IMR-90 (cell line): ENCODE measurements at regions not wholly inside any gene's neighbourhood (a gene's known extent, or its start where the extent isn't known, plus 50 kb on each side); places are given as distances from the start of the nearest gene placed in this dataset.

Source experiments
- ATAC-seq: fragments of 200-7000 bp; cut with Tn5 transposase; 2 replicates; pipeline ENCODE4 v1.9.1; 2020; ENCODE audit warnings: low read depth, mild to moderate bottlenecking, moderate library complexity
- BruUV-seq: library from RNA; stranded (reverse); fragments of 400-500 nt; replicated peaks from 2 replicates; lab custom pipeline; 2021; lab: Mats Ljungman, UMichigan
- CTCF ChIA-PET: fragments of 300-600 bp; formaldehyde crosslinking; extraction: SDS; loops from one replicate; lab custom pipeline; 2021; ENCODE audit warnings: antibody characterized with exemption; lab: Yijun Ruan, JAX
- POLR2A ChIA-PET: fragments of 300-600 bp; sonication (Branson Sonifier 250); formaldehyde crosslinking; loops from one replicate; lab custom pipeline; 2022; ENCODE audit warnings: antibody characterized with exemption; ENCODE audit not compliant: unreplicated experiment; lab: Charles Lee
- DNase-seq: peaks from one replicate; pipeline ENCODE4 v3.0.0; 2013
- H2AFZ ChIP-seq: replicated peaks from 2 replicates; pipeline ENCODE3; 2013; ENCODE audit warnings: low read length, mild to moderate bottlenecking; ENCODE audit not compliant: poor library complexity
- H2AK5ac ChIP-seq: 2 replicates; pipeline ENCODE4 v1.6.1; 2013; ENCODE audit warnings: low read depth, low read length, inconsistent platforms
- H2AK9ac ChIP-seq: replicated peaks from 2 replicates; pipeline ENCODE3; 2013; ENCODE audit warnings: mild to moderate bottlenecking, low read depth, low read length, moderate library complexity; ENCODE audit not compliant: poor library complexity
- H2BK120ac ChIP-seq: 2 replicates; pipeline ENCODE4 v1.6.1; 2013; ENCODE audit warnings: low read depth, low read length, inconsistent platforms
- H2BK15ac ChIP-seq: 3 replicates; pipeline ENCODE4 v1.6.1; 2013; ENCODE audit warnings: low read depth, low read length, inconsistent platforms
- H2BK20ac ChIP-seq: 2 replicates; pipeline ENCODE4 v1.6.1; 2013; ENCODE audit warnings: low read depth, mild to moderate bottlenecking, inconsistent platforms, low read length, moderate library complexity
- H2BK5ac ChIP-seq: 2 replicates; pipeline ENCODE4 v1.6.1; 2013; ENCODE audit warnings: mild to moderate bottlenecking, low read depth, low read length, inconsistent platforms; ENCODE audit not compliant: poor library complexity, severe bottlenecking
- H3K14ac ChIP-seq: replicated peaks from 2 replicates; pipeline ENCODE4 v1.6.1; 2013; ENCODE audit warnings: low read depth, low read length, inconsistent platforms
- H3K18ac ChIP-seq: 2 replicates; pipeline ENCODE4 v1.6.1; 2013; ENCODE audit warnings: low read depth, low read length, control low read depth
- H3K23ac ChIP-seq: 2 replicates; pipeline ENCODE4 v1.6.1; 2013; ENCODE audit warnings: low read depth, low read length, inconsistent platforms
- H3K27ac ChIP-seq: 2 replicates; pipeline ENCODE4 v1.5.1; 2013; ENCODE audit warnings: mild to moderate bottlenecking, control low read depth, low read length; ENCODE audit not compliant: insufficient read depth
- H3K27me3 ChIP-seq: 2 replicates; pipeline ENCODE4 v1.6.1; 2013; ENCODE audit warnings: low read length; ENCODE audit not compliant: control insufficient read depth, insufficient read depth
- H3K36me3 ChIP-seq: 2 replicates; pipeline ENCODE4 v1.6.1; 2013; ENCODE audit warnings: low read length, mixed read lengths; ENCODE audit not compliant: control insufficient read depth, insufficient read depth
- H3K4ac ChIP-seq: 2 replicates; pipeline ENCODE4 v1.6.1; 2013; ENCODE audit warnings: low read depth, low read length, inconsistent platforms
- H3K4me1 ChIP-seq: 2 replicates; pipeline ENCODE4 v1.6.1; 2013; ENCODE audit warnings: low read length, mixed read lengths; ENCODE audit not compliant: control insufficient read depth, insufficient read depth
- H3K4me2 ChIP-seq: 2 replicates; pipeline ENCODE4 v1.6.1; 2013; ENCODE audit warnings: low read depth, mild to moderate bottlenecking, control low read depth, low read length, moderate library complexity
- H3K4me3 ChIP-seq: 2 replicates; pipeline ENCODE4 v1.5.1; 2013; ENCODE audit warnings: low read depth, mild to moderate bottlenecking, control low read depth, low read length, moderate library complexity; ENCODE audit not compliant: insufficient read depth
- H3K56ac ChIP-seq: 2 replicates; pipeline ENCODE4 v1.6.1; 2013; ENCODE audit warnings: low read length, inconsistent platforms; ENCODE audit not compliant: insufficient read depth; ENCODE audit errors: extremely low read depth
- H3K79me1 ChIP-seq, 2 experiments: 2 replicates each; pipeline ENCODE4 v1.6.1; 2013; ENCODE audit warnings: low read length in 2 of 2, inconsistent platforms in 1 of 2, low read depth in 1 of 2
- H3K9ac ChIP-seq: 2 replicates; pipeline ENCODE4 v1.6.1; 2013; ENCODE audit warnings: low read depth, low read length, control low read depth
- H3K9me1 ChIP-seq: 2 replicates; pipeline ENCODE4 v1.6.1; 2013; ENCODE audit warnings: low read length, inconsistent platforms; ENCODE audit not compliant: insufficient read depth
- H3K9me3 ChIP-seq: 2 replicates; pipeline ENCODE4 v1.6.1; 2013; ENCODE audit warnings: low read length; ENCODE audit not compliant: control insufficient read depth, insufficient read depth
- H4K20me1 ChIP-seq: 2 replicates; pipeline ENCODE4 v1.6.1; 2013; ENCODE audit warnings: low read length, inconsistent platforms; ENCODE audit not compliant: insufficient read depth
- H4K5ac ChIP-seq: 2 replicates; pipeline ENCODE4 v1.6.1; 2013; ENCODE audit warnings: mild to moderate bottlenecking, low read depth, low read length, control low read depth
- H4K8ac ChIP-seq, 2 experiments: 2 replicates each; pipeline ENCODE4 v1.6.1; 2013; ENCODE audit warnings: low read depth in 2 of 2, low read length in 2 of 2, control low read depth in 1 of 2, inconsistent platforms in 1 of 2
- H4K91ac ChIP-seq: 2 replicates; pipeline ENCODE4 v1.6.1; 2013; ENCODE audit warnings: low read depth, low read length, inconsistent platforms; ENCODE audit not compliant: insufficient read depth
- FOS ChIP-seq: fragments of 150-350 bp; IDR thresholded peaks from 2 replicates; pipeline ENCODE4 v1.6.1; 2016; ENCODE audit warnings: low read depth, low read length
- WGBS, 2 experiments: methylation state at CpG; one replicate each; pipeline versions ENCODE4 v1.1.5 to v1.1.7; 2013; ENCODE audit warnings: missing lambda C conversion rate in 2 of 2; ENCODE audit not compliant: insufficient read length in 1 of 2; ENCODE audit errors: extremely low coverage in 2 of 2; 5-methylcytosine and 5-hydroxymethylcytosine counted together
- dilution Hi-C: fragments of 300-500 bp; cut with HindIII; formaldehyde crosslinking; loops from one replicate; pipeline ENCODE4 v1.14.3; 2018; ENCODE audit warnings: low sequenced_read_pairs; ENCODE audit not compliant: unreplicated experiment
- in situ Hi-C: fragments of 300-500 bp; cut with MboI; formaldehyde crosslinking; loops from 3 replicates; pipeline ENCODE4 v1.14.3; 2019; ENCODE audit warnings: low sequenced_read_pairs, inconsistent platforms, mixed read lengths
- intact Hi-C: fragments of 100-400 bp; cut with micrococcal nuclease; formaldehyde crosslinking; loops from 2 replicates; pipeline ENCODE4 v1.10.0; 2022

DNA sequence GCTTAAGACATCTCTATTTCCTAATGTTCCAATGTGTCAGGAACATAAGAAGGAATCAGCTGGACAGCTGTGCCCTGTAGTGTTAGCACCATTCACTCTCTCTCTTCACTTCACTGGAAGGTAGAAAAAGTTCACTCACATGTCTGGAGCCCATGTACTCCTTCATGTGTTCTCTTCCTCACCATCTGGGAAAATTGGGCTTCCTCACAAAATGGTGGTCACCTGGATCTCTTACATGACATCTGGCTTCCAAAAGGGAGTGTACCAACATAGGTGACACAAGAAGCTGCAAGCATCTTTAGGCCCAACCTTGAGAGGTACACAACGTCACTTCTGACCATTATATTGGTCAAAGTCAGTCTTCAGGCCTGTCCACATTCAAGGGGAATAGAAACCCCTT, 882.6 kb downstream of the LTN1 start:
- H2BK120ac ChIP-seq: peak overlapping the region; percentile 92
- no peaks in the 10 kb centered on the region for H4K20me1 ChIP-seq
- POLR2A ChIA-PET: no interaction called here
- peak overlapping the region; percentile 33 for H2BK5ac ChIP-seq
- peak overlapping the region; percentile 87 for H3K4ac ChIP-seq
- H2AK5ac ChIP-seq: peak overlapping the region; percentile 94
- H3K79me1 ChIP-seq: no peaks in the 10 kb centered on the region
- in situ Hi-C loops: no loop called here
- DNase-seq (no peak), ATAC-seq (no peak)
- peak overlapping the region; percentile 92; the same call in 1 of the 2 replicates for H3K27ac ChIP-seq
- H2BK20ac ChIP-seq: peak overlapping the region; percentile 96
- 0 out of 2 replicates have a peak, but pooled peaks cover 2% of the 10 kb centered on the region for H3K9me3 ChIP-seq
- no peaks in the 10 kb centered on the region for H3K36me3 ChIP-seq
- CTCF ChIA-PET: no interaction called here
- WGBS, 2 experiments: no CpG with 5 or more reads among the region's 1 CpG
- H3K9ac ChIP-seq: no peak overlapping the region; the same call in 1 of the 2 replicates
- H4K91ac ChIP-seq: peak overlapping the region; percentile 70
- peak overlapping the region; percentile 86 for H3K14ac ChIP-seq
- peak overlapping the region; percentile 99 for H4K5ac ChIP-seq
- TF ChIP-seq FOS: no peak
- peak overlapping the region; percentile 32; the same call in 1 of the 2 replicates for H3K56ac ChIP-seq
- H3K4me3 ChIP-seq: no peak overlapping the region
- peak overlapping the region; percentile 99; the same call in 2 of the 3 replicates for H2BK15ac ChIP-seq
- H3K23ac ChIP-seq: peak overlapping the region; percentile 68; the same call in 1 of the 2 replicates
- peak overlapping the region; percentile 99 for H3K18ac ChIP-seq
- H3K4me2 ChIP-seq: no peak overlapping the region
- H2AK9ac ChIP-seq: no peak overlapping the region
- H3K27me3 ChIP-seq: no peaks in the 10 kb centered on the region
- intact Hi-C loops: loop anchor here (5.0 to 10.0 kb wide), 2 partner anchors 45 to 227 kb away; no protein-coding TSS in a partner anchor
- dilution Hi-C loops: no loop called here
- H3K9me1 ChIP-seq: peaks cover 8% of the 10 kb centered on the region; the same call in 1 of the 2 replicates
- H3K4me1 ChIP-seq: peaks cover 4% of the 10 kb centered on the region; the same call in 1 of the 2 replicates
- H4K8ac ChIP-seq: peak overlapping the region in 1 of 2 experiments; percentile 66; a peak in 2 of 4 replicates
- no peak overlapping the region for H2AFZ ChIP-seq
- BruUV-seq: no TSS peak
